ENCODE measurements at regions not wholly inside any gene's neighbourhood (a gene's known extent, or its start where the extent isn't known, plus 50 kb on each side); places are given as distances from the start of the nearest gene placed in this dataset.

- no peak for DNase-seq
Observed at GRCh38 chr20:57939499-57939898, 229.7 kb upstream of the PMEPA1 start.

DNA sequence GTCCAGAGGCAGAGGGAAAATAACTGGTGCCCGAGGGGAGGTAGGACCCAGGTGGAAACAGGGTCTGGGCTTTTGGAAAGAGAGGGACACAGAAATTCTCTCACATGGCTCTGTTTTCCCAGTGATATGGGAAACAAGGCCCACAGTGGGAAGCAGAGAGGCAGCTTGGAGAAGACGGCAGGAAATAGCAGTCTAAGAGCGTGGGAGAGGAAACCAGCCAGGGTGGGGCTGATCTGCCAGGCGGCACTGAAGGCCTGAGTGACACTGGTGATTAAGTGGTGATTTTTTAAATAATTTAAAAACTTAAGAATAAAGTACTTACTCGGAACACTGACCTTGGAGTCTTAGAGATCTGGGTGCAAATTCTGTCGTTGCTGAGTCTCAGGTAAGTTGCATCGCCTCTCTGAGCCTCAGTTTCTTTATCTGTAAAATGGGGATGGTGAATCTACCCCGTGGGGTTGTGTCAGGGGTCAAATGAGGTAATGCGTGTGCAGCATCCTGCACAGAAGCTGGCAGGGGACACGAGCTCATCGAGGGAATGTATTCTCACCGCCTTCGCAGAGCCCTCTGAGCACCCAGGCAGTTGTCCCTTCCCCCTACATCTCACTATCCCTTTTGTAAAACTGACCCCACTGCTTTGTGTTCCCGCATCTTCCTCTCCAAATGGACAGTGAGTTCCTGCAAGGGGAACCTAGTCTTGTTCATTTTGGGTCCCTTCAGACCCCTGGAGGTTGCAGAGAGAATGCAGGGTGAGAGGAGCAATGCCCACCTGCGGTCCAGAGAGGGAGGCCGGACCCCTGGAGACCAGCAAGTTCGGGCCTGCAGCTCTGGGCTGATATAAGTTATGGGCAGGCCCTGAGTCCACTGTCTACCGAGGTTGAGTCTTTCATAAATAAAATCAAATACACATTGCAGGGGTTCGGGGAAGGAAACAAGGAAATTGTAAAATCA is 228.6 kb upstream of the PMEPA1 start:
- DNase-seq = no peak

GRCh38 chr20:57936636-57937385 is 227.0 kb upstream of the PMEPA1 start:
- no peak for DNase-seq

DNA sequence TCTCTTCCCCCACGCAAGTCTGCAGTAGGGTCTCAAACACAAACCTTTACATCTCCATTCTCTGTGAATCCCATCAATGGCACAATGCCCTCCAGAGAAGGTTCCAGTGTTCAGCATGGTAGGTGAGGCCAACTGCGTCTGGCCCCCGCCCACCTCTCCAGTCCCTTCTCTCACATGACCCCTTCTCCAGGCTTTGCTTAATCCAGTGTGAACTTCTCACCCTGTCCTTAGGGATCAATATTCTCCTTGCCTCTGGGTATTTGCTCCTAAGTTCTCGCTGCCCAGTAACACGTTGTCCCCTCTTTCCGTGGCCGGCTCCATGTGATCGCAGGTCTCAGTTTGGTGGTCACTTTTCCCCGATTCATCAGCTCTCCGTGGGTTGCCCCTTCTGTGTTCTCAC is 225.1 kb upstream of the PMEPA1 start:
- DNase-seq = no peak

- no peak for DNase-seq
Observed at GRCh38 chr20:57934007-57934805, 224.4 kb upstream of the PMEPA1 start.

GRCh38 chr20:57932227-57932864 is 222.5 kb upstream of the PMEPA1 start:
- no peak for DNase-seq

DNA sequence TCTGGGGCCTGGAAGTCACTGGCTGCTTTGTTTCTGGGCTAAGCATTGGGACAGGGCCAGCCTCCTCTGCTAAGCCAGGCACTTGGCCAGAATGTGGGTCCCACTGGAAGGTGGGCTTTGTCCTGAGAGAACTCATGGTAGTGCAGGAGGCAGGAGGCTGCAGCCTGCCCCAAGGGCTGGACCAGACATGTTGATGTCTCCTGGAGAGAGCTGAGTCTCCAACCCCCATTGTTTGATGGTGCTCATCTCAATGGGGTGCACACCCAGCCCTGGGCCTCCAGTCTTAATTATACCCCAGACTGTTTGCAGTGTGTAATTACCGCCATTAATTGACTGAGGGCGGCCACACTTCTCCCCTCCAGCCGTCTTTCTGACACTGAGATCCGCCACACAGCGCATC is 220.5 kb upstream of the PMEPA1 start:
- DNase-seq = no peak

DNA sequence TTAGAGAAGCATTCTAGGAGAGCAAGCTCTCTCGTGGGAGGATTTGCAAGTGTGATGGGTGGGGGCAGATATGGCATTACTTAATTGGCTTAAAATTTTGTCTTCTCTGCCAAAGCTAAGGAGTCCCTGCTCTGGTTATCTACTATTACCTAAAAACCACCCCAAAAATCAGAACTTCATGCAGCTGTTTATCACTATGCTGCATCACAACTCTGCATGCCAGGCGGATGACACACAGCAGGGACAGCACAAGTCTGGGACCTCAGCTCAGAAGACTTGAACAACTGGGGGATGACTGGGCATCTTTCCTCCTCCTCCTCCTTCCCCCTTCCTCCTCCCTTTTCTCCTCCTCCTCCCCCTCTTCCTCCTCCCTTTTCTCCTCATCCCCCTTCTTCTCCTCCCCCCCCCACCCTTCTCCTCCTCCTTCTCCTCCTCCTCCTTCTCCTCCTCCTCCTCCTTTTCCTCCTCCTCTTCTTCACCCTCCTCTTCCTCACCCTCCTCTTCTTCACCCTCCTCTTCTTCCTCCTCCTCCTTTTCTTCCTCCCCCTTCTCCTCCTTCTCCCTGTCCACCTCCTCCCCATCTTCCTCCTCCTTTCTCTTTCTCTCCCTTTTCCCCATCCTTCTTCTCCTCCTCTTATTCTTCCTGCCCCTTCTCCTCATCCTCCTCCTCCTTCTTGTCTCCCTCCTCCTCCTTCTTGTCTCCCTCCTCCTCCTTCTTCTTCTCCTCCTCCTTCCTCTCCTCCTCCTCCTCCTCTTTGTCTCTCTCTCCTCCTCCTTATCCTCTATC is 218.6 kb upstream of the PMEPA1 start:
- no peak for DNase-seq

- no peak for DNase-seq
Observed at GRCh38 chr20:57927376-57927775, 217.6 kb upstream of the PMEPA1 start.

DNA sequence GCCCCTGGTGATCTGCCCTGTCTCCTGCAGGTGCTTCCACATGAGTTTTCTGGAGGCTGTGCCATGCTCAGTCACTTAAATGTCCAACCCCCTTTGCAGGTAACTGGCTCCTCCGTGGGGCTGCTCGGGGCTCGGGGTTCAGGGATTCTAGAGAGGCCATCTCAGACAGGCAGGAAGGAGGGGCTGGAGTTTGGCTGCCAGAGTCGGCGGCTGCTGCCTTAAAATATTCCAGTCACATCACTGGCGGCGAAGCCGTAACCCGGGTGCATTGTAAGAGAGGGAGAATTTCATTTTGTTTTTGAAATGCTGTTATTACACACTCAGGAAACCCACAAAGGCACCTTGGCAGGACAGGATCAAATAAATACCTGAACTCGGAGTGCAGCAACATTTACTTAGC is 212.9 kb upstream of the PMEPA1 start:
- DNase-seq = no peak

GRCh38 chr20:57922083-57922482 is 212.3 kb upstream of the PMEPA1 start:
- DNase-seq = no peak

DNA sequence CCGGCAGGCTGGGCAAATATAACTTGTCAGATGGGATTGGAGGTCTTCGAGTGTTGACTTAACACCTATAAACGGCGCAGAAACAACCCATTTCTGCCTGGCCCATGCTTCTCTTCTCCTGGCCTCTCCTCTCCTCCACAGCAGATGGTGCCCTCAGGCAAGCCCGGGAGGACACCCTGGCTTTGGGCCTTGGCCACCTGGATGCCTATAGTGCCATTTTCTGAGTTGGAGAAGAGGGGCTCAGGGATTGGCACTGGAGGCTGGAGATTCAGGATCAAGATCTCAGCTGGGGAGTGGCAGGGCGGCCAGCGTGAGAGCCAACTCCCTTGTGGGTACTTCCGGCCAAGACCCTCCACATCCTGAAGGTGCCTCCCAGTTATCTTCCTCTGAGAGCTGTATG is 211.9 kb upstream of the PMEPA1 start:
- DNase-seq = no peak

- DNase-seq = no peak
Observed at GRCh38 chr20:57920971-57921370, 211.2 kb upstream of the PMEPA1 start.

- DNase-seq = no peak
Observed at GRCh38 chr20:57919049-57919448, 209.2 kb upstream of the PMEPA1 start.

DNA sequence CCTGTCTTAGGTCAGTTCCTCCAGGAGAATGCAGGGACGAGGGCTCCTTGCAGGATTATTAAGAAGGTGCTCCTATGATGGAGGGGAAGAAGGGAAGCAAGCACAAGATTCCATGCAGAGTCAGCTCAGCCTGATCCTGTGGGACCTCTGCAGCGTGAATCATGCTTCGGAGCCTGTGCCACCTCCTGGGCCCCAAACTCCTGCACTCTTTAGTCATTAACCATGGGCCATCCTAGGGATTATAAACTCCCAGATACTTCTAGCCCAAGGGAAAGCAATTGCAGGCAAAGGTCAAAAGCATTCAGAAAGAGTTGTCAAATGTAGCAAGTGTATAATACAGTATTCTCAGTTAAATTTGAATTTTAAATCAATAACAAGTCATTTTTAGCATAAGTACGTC is 208.7 kb upstream of the PMEPA1 start:
- DNase-seq = no peak

GRCh38 chr20:57914205-57914604 is 204.4 kb upstream of the PMEPA1 start:
- DNase-seq = no peak

- DNase-seq = no peak
Observed at GRCh38 chr20:57913156-57913930, 203.5 kb upstream of the PMEPA1 start.

DNA sequence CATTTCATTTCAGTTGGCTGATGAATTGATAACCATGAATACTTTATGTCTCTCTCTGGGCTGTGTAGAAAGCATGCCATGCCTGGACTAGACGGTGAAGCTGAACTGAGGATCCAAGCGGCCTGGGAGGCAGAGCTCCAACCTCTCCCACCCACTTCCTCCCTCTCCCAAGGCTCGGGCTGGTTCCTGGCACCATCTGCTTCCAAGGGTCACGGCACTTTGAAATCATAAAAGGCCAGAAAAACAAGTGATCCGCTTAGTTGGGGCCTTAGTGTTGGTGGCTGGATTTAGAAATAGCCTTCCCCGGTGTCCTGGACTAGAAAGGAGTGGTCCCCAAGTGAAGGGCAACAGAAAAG is 202.4 kb upstream of the PMEPA1 start:
- no peak for DNase-seq

- no peak for DNase-seq
Observed at GRCh38 chr20:57911512-57912226, 201.9 kb upstream of the PMEPA1 start.

- no peak for DNase-seq
Observed at GRCh38 chr20:57910716-57911115, 200.9 kb upstream of the PMEPA1 start.

All from CD4-positive, alpha-beta T cell treated with Interleukin-17A for 1 hour (primary cell).